ENCODE measurements at regions not wholly inside any gene's neighbourhood (a gene's known extent, or its start where the extent isn't known, plus 50 kb on each side); places are given as distances from the start of the nearest gene placed in this dataset.

DNA sequence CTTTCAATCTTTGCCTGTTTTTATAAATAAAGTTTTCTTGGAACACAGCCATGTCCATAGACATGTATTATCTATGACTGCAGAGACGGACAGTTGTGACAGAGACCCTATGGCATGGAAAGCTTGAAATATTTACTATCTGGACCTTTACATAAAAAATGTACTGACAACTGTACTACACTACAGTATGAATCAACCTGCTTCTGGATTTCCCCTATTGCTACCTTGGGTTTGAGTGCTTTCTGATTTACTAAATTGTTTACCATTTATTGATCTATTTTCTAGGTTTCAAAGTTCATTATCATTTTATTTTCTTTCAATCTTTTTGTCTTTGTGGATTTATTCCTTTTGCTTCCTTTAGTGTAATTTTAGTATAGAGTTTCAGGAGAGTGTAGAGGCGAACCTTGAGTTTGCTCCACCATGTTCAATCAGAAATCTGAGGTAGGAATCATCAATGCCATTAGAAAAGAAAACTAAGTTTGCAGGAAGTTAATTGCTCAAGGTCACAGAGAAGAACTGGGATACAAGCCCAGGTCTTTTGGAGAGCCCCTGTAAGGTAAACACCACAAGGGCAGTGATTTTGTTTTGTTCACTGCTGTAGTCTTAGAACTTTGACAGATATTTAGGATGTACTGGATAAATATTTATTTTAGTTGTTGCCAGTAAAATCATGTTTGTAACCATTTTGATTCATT lies 352.8 kb upstream of the SYNCRIP start:
- Histone ChIP-seq H3K9me3 (ENCODE audit: control insufficient read depth, low read length) (no peaks in the 10 kb centered on the region), H3K9ac (ENCODE audit: extremely low read depth, low read length, poor library complexity, severe bottlenecking) (no peak overlapping the region), H3K27me3 (ENCODE audit: control insufficient read depth, insufficient read depth, low read length, poor library complexity, severe bottlenecking) (no peaks in the 10 kb centered on the region), H3K4me1 (ENCODE audit: control insufficient read depth, insufficient read depth, low read length) (no peaks in the 10 kb centered on the region), H3K4me3 (ENCODE audit: low read length) (no peak overlapping the region), H3K27ac (ENCODE audit: low read depth, low read length) (no peak overlapping the region), H3K36me3 (ENCODE audit: control insufficient read depth, insufficient read depth, low read length) (no peaks in the 10 kb centered on the region)
- WGBS, 2 experiments (ENCODE audit: insufficient coverage in 1 of 2, insufficient read length in 1 of 2), result 83 to 91% methylated on average over 1 to 2 of the region's 2 CpGs
- no peak for TF ChIP-seq CTCF (conservative IDR thresholded peaks at IDR 0.05)
- H3K4me1 Mint-ChIP-seq, result no peaks in the 10 kb centered on the region
- DNase-seq, result no peak
- no peaks in the 10 kb centered on the region for H3K36me3 Mint-ChIP-seq (ENCODE audit: low read depth)
- H3K27me3 Mint-ChIP-seq (ENCODE audit: insufficient read depth), result no peaks in the 10 kb centered on the region
- H3K9me3 Mint-ChIP-seq, result peaks cover 1% of the 10 kb centered on the region
- H3K4me3 Mint-ChIP-seq, result no peak overlapping the region
- H3K27ac Mint-ChIP-seq, result no peak overlapping the region

- Histone ChIP-seq H3K9me3 (ENCODE audit: control insufficient read depth, low read length) (peaks cover 51% of the 10 kb centered on the region), H3K9ac (ENCODE audit: extremely low read depth, low read length, poor library complexity, severe bottlenecking) (no peak overlapping the region), H3K4me1 (ENCODE audit: control insufficient read depth, insufficient read depth, low read length) (no peaks in the 10 kb centered on the region), H3K27me3 (ENCODE audit: control insufficient read depth, insufficient read depth, low read length, poor library complexity, severe bottlenecking) (no peaks in the 10 kb centered on the region), H3K27ac (ENCODE audit: low read depth, low read length) (no peak overlapping the region), H3K4me3 (ENCODE audit: low read length) (no peak overlapping the region), H3K36me3 (ENCODE audit: control insufficient read depth, insufficient read depth, low read length) (no peaks in the 10 kb centered on the region)
- no peaks in the 10 kb centered on the region for H3K4me1 Mint-ChIP-seq
- 86 to 87% methylated on average over 1 to 2 of the region's 2 CpGs for WGBS, 2 experiments (ENCODE audit: insufficient coverage in 1 of 2, insufficient read length in 1 of 2)
- no peak overlapping the region for H3K27ac Mint-ChIP-seq
- no peak for DNase-seq
- H3K27me3 Mint-ChIP-seq (ENCODE audit: insufficient read depth), result no peaks in the 10 kb centered on the region
- no peak overlapping the region for H3K4me3 Mint-ChIP-seq
- peaks cover 4% of the 10 kb centered on the region for H3K36me3 Mint-ChIP-seq (ENCODE audit: low read depth)
- peaks cover 29% of the 10 kb centered on the region for H3K9me3 Mint-ChIP-seq
- no peak for TF ChIP-seq CTCF (conservative IDR thresholded peaks at IDR 0.05)
Observed at GRCh38 chr6:85986681-85987080, 344.0 kb upstream of the SYNCRIP start.

GRCh38 chr6:85983032-85983659 lies 340.5 kb upstream of the SYNCRIP start:
- DNase-seq, result no peak
- Mint-ChIP-seq H3K4me1 (peaks cover 5% of the 10 kb centered on the region), H3K27me3 (ENCODE audit: insufficient read depth) (peaks cover 4% of the 10 kb centered on the region), H3K9me3 (peaks cover 55% of the 10 kb centered on the region), H3K4me3 (no peak overlapping the region), H3K36me3 (ENCODE audit: low read depth) (peaks cover 7% of the 10 kb centered on the region), H3K27ac (no peak overlapping the region)
- H3K9me3 ChIP-seq (ENCODE audit: control insufficient read depth, low read length), result peaks cover 73% of the 10 kb centered on the region
- WGBS, 2 experiments (ENCODE audit: insufficient coverage in 1 of 2, insufficient read length in 1 of 2), result 93% methylated on average over 2 of the region's 2 CpGs; no CpG with 5 or more reads in 1 of the 2 experiments
- no peaks in the 10 kb centered on the region for H3K36me3 ChIP-seq (ENCODE audit: control insufficient read depth, insufficient read depth, low read length)
- TF ChIP-seq CTCF (conservative IDR thresholded peaks at IDR 0.05), result no peak
- H3K4me1 ChIP-seq (ENCODE audit: control insufficient read depth, insufficient read depth, low read length), result no peaks in the 10 kb centered on the region
- no peak overlapping the region for H3K9ac ChIP-seq (ENCODE audit: extremely low read depth, low read length, poor library complexity, severe bottlenecking)
- H3K4me3 ChIP-seq (ENCODE audit: low read length), result no peak overlapping the region
- H3K27ac ChIP-seq (ENCODE audit: low read depth, low read length), result no peak overlapping the region
- H3K27me3 ChIP-seq (ENCODE audit: control insufficient read depth, insufficient read depth, low read length, poor library complexity, severe bottlenecking), result no peaks in the 10 kb centered on the region

Measured in endodermal cell (in vitro differentiated cells).